Cardiac septum (tissue), 1 donor: ENCODE measurements at regions not wholly inside any gene's neighbourhood (a gene's known extent, or its start where the extent isn't known, plus 50 kb on each side); places are given as distances from the start of the nearest gene placed in this dataset.
"Not testable (repeated sequence)": the region's sequence is repeated elsewhere in the genome, so short reads cannot be mapped to it uniquely, and the experiment has no call there.

Source experiments
- DNase-seq: peaks from one replicate; pipeline ENCODE4 v3.0.0-alpha.2; 2020; ENCODE audit warnings: low spot score
- intact Hi-C: fragments of 100-400 bp; cut with DNase I; formaldehyde crosslinking; loops from one replicate; pipeline ENCODE4 v1.14.0; 2022
- donor health status: DM: no; HTN: no; CAD: no.

DNA sequence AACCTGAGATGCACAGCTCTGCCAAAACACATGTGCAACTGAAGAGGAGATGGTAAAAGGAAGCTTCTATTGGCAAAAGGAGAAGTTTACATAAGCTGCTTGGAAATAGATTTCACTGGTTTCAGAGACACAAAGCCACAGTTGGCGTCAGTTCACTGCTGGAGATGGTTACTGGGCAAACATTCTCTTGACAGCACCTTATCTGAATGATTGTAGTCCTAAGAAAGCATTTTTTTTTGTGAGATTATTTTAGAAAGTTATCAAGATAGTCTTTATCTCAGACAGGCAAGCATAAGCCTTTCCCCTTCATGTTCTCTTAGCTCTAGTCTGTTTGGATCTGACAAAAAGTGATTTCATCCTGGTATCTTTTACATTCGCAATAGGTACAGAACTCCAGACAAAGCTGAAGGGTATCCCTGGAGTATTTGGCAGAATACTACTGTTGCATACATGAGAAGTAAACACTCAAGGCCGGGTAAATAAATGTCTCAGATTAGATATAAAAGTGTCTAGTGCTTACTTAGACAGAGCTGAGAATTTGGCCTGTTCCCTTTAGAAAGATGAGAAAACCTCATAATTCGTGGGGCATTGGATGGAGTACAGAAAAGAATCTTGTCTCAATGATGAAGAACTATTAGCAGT is 1668.0 kb upstream of the NUDT12 start:
- no peak for DNase-seq
- intact Hi-C loops = no loop called here

- intact Hi-C loops = no loop called here
- DNase-seq = no peak
Measured at GRCh38 chr5:105218018-105218417, 1655.4 kb upstream of the NUDT12 start.

DNA sequence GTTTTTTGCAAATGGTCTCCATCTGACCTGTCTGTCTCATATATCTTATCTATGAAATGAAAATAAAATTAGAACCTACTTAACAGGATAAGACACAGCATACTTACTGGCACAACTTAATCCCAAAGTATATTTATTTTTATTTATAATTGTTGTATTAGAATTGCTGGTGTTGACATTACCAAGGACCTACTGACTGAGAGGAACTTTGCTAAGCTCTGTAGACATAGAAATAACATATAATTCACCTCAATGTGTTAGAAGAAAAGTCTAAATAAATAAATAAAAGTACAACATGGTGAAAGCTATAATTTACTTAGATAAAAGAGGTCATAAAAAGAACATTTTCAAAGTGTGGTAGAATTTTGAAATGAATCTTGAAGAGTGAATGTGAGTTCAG is 1650.5 kb upstream of the NUDT12 start:
- no peak for DNase-seq
- intact Hi-C loops = no loop called here

DNA sequence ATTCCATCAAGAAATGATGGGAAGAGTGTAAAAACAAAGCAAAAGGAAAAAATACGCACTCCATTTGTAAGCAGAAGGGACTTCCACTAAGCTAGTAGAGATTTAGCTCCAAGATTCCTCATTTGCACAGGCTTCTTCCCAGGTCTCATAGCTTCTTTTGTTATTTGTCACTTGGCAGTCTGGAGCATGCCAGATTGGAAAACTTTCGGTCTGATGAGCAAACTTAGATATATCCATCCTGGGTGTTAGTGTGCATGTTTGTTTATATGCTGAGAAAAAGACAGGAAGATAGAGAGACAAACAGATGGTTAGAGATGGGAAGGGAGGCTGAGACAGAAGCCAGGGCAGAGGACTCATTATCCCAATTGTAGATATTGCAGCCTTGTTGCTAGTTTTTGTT is 1644.5 kb upstream of the NUDT12 start:
- intact Hi-C loops = no loop called here

GRCh38 chr5:105197531-105197930 is 1634.9 kb upstream of the NUDT12 start:
- intact Hi-C loops = no loop called here
- DNase-seq = no peak

More for the DNA sequence above, 1644.5 kb upstream of the NUDT12 start:
- no peak for DNase-seq

DNA sequence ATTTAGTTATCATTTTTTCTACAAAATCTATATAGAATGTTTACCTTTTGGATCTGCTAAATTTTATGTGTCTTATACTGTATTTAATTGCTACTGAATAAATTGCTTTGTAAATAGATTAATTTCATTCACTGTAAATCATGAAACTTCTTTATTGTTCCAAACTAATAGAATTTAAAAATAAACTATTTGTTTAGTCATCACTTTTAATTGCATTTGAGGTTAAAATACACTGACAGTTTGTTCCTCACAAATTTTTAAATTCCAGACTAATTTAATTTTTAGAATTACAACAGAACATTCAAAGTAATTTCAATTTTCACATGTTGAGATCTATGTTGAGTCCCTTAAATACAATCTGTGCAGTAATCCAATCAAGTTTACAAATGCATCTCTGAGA is 1633.2 kb upstream of the NUDT12 start:
- intact Hi-C loops = no loop called here

GRCh38 chr5:105172918-105173317 is 1610.3 kb upstream of the NUDT12 start:
- intact Hi-C loops = no loop called here
- DNase-seq = no peak

More for the DNA sequence above, 1633.2 kb upstream of the NUDT12 start:
- no peak for DNase-seq

DNA sequence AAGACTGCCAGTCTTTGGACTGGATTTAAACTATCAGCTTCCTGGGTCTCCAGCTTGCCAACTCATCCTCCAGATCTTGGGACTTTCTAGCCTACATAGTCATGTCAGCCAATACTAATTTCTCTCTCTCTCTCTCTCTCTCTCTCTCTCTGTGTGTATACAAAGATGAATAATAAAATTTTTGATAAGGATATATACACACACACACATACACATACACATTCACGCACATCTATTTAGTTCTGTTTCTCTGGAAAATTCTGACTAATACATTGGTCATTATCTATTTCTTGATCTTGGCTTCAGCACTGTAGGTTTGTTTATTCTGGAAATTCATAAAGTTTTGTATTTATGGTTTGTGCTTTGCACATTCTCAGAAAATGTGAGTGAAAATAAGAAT is 1606.2 kb upstream of the NUDT12 start:
- intact Hi-C loops = no loop called here
- DNase-seq = no peak

DNA sequence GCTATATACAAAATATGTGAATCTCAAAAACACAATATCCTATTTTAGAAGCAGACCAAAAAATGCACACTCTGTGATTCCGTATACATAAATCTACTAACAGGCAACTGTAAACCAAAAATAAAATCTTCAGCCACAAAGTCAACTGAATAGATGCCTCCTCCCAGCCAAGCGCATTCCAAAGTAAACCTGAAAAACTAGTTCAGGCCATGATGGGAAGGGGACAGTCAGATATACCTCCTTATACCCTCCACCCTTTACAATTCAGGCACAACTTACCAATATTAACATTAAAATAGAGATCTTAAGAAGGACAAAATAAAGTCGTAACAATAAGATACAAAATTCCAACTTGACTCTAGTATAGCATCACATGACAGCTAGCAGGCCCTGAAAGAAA is 1604.5 kb upstream of the NUDT12 start:
- intact Hi-C loops = no loop called here
- DNase-seq = no peak

DNA sequence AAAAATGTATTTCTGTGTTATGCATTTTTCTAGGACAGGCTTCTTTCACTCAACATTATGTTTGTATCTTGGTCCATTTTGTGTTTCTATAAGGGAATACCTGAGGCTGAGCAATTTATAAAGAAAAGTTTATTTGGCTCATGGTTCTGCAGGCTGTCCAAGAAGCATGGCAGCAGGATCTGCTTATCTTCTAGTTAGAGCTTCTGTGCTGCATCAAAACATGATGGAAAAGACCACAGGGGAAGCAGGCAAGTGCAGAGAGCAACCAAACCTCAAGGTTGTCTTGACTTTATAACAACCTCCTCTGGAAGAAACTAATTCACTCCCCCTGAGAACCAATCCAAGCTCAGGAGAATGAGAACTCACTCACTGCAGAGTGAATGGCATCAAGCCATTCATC is 1601.0 kb upstream of the NUDT12 start:
- DNase-seq = no peak
- intact Hi-C loops = no loop called here

DNA sequence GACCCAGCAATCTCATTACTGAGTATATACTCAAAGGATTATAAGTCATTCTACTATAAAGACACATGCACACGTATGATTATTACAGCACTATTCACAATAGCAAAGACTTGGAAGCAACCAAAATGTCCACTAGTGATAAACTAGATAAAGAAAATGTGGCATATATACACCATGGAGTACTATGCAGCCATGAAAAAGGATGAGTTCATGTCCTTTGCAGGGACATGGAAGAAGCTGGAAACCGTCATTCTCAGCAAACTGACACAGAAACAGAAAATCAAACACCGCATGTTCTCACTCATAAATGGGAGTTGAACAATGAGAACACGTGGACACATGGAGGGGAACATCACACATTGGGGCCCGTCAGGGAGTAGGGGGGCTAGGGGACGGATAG is 1600.0 kb upstream of the NUDT12 start:
- DNase-seq, intact Hi-C loops: not testable (repeated sequence)

GRCh38 chr5:105158526-105158925 is 1595.9 kb upstream of the NUDT12 start:
- DNase-seq = no peak
- intact Hi-C loops = no loop called here

- intact Hi-C loops = no loop called here
- DNase-seq = no peak
Measured at GRCh38 chr5:105150323-105150722, 1587.7 kb upstream of the NUDT12 start.

DNA sequence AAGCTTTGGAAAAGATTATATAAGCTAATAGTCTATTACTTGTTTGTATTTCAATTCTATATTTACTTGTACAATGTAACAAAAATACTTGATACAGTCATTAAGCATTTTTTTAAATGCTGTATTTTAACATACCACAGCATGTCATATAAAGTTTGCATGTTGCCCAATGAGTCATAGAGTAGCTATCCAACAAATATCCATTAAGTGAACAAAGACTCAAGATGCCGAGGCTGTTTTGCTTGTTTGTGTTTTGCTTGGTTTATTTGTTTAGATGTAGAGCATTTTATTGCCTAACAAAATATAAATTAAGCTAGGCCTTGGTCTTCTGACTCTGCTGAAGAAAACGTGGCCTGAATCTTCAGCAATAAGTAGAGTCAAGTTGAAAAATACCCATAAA is 1584.3 kb upstream of the NUDT12 start:
- intact Hi-C loops = no loop called here
- no peak for DNase-seq

DNA sequence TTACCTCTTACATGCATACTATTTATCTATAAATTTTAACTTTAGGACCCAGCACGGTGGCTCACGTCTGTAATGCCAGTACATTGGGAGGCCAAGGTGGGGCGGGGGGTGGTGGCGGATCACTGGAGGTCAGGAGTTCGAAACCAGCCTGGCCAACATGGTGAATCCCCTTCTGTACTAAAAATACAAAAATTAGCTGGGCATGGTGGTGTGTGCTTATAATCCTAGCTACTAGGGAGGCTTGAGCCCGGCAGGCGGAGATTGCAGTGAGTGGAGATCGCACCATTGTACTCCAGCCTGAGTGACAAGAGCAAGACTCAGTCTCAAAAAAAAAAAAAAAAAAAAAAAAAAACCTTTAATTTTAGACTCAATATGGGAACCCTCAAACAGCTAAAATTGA is 1582.6 kb upstream of the NUDT12 start:
- intact Hi-C loops = no loop called here
- DNase-seq = no peak

DNA sequence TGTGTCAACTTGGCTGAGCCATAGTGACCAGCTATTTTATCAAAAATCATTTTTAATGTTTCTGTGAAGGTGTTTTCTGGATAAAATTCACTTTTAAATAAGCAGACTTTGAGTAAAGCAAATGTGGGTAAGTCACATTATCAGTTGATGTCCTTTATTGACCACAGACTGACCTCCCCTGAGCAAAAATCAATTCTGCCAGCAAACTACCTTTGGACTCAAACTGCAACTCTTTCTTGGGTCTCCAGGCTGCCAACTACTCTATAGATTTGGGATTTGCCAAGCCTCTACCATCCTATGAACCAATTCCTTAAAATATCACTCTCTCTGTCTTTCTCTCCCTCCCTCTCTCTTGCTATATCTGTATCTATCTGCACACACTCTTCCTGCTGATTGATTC is 1571.7 kb upstream of the NUDT12 start:
- DNase-seq = no peak
- intact Hi-C loops = no loop called here

GRCh38 chr5:105133087-105133486 is 1570.5 kb upstream of the NUDT12 start:
- DNase-seq = no peak
- intact Hi-C loops = no loop called here

DNA sequence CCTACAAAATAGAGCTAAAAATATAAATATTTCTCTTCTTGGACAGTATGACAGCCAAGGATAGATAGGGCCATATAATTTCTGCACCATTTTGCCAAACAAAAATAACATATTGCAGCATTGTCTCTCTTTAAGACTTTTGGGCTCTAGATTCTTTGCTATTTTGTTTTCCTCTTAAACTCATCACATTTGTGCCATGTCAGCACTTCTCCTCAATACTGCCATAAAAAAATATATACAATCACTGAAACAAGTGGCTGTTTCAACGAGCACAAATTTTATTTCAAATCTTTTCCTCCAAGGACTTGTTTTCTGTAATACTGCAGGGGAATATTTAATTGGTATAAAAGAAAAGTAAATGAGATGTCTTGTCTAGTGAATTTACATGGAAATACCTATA is 1570.0 kb upstream of the NUDT12 start:
- intact Hi-C loops = no loop called here
- DNase-seq = no peak

- intact Hi-C loops = no loop called here
Measured at GRCh38 chr5:105131045-105131444, 1568.5 kb upstream of the NUDT12 start.

DNA sequence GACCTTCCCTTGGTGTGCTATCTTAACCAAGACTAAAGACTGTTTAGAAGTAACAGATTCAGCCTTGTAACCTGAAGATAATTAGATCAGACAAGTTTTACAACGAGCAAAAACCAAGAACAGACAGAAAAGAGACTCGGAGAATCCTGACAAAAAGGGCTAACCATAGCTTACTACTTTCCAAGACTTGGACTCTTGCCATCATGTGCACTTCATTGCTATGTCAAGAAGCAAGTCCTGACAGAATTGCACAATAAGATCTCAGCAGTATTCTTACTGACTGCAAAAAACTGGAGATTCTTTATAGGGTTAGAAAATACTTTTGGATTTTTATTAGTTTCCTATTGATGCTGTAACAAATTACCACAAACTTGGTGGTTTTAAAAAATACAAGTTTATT is 1539.0 kb upstream of the NUDT12 start:
- intact Hi-C loops = no loop called here
- no peak for DNase-seq

More at GRCh38 chr5:105131045-105131444, 1568.5 kb upstream of the NUDT12 start:
- no peak for DNase-seq

DNA sequence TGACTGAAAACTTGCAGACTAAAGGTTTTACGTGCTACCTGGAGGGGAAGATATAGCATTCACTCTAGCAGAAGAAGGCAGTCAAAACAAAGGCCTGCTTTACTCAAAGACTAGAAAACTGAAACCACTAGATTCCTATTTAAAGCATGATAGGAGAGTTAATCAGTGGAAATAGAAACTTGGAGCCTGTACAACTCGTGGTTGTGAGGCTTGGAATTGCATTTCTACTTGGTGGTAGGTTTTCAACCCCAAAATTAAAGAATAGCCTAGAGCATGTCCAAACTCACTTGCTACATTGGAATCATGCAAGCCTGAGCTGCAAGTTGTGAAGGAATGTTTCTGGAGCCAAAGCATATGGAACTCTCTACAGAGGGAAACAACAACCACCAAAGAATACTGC is 1526.4 kb upstream of the NUDT12 start:
- no peak for DNase-seq
- intact Hi-C loops = no loop called here

GRCh38 chr5:105088102-105088501 is 1525.5 kb upstream of the NUDT12 start:
- no peak for DNase-seq
- intact Hi-C loops = no loop called here
